MM.1S (cell line): ENCODE measurements at regions not wholly inside any gene's neighbourhood (a gene's known extent, or its start where the extent isn't known, plus 50 kb on each side); places are given as distances from the start of the nearest gene placed in this dataset.

ENCODE experiments used
- CTCF ChIP-seq: fragments of 300-600 bp; sonication (generic); IDR thresholded peaks from 2 replicates; pipeline ENCODE4 v1.5.1; 2016; ENCODE audit warnings: antibody characterized with exemption, low read length, mixed read lengths
- EZH2 ChIP-seq: fragments of 300-600 bp; sonication (generic); optimal IDR thresholded peaks from 2 replicates; pipeline ENCODE3; 2017; ENCODE audit warnings: low read depth, mild to moderate bottlenecking, antibody characterized with exemption, low read length, mixed read lengths
- EZH2phosphoT487 ChIP-seq: fragments of 300-600 bp; sonication (generic); IDR thresholded peaks from 2 replicates; pipeline ENCODE4 v1.6.1; 2018; ENCODE audit warnings: antibody characterized with exemption, low read length

GRCh38 chr4:83205760-83206159 lies 78.8 kb downstream of the COQ2 start:
- TF ChIP-seq CTCF (no peak), EZH2 (no peak), EZH2phosphoT487 (no peak)
